ENCODE measurements at regions not wholly inside any gene's neighbourhood (a gene's known extent, or its start where the extent isn't known, plus 50 kb on each side); places are given as distances from the start of the nearest gene placed in this dataset.

- Histone ChIP-seq H2AFZ (replicated peaks) (no peak overlapping the region), H3K9ac (no peak overlapping the region), H3K9me3 (ENCODE audit: low read depth) (no peaks in the 10 kb centered on the region), H4K20me1 (ENCODE audit: low read depth) (no peaks in the 10 kb centered on the region), H3K4me2 (no peak overlapping the region), H3K4me1 (no peaks in the 10 kb centered on the region), H3K36me3 (no peaks in the 10 kb centered on the region), H3K4me3 (no peak overlapping the region), H3K27me3 (no peaks in the 10 kb centered on the region), H3F3A (ENCODE audit: low read depth) (no peaks in the 10 kb centered on the region), H3K27ac (no peak overlapping the region), H3K79me2 (ENCODE audit: low read depth) (no peaks in the 10 kb centered on the region)
- no peak for TF ChIP-seq EZH2 (IDR thresholded peaks at IDR 0.05)
- DNase-seq (ENCODE audit: low spot score) = no peak
- Mint-ChIP-seq H3K4me3 (no peak overlapping the region), H3K27ac (no peak overlapping the region), H3K4me1 (no peaks in the 10 kb centered on the region), H3K36me3 (no peaks in the 10 kb centered on the region), H3K27me3 (ENCODE audit: insufficient read depth, low read depth) (no peaks in the 10 kb centered on the region), H3K9me3 (peaks cover 14% of the 10 kb centered on the region)
Measured at GRCh38 chr5:27267209-27267824, 228.9 kb upstream of the CDH9 start.

- Histone ChIP-seq H3K4me3 (no peak overlapping the region), H3K4me1 (no peaks in the 10 kb centered on the region), H3K9me3 (ENCODE audit: low read depth) (no peaks in the 10 kb centered on the region), H3K36me3 (no peaks in the 10 kb centered on the region), H3F3A (ENCODE audit: low read depth) (no peaks in the 10 kb centered on the region), H3K27ac (no peak overlapping the region), H3K27me3 (no peaks in the 10 kb centered on the region), H3K4me2 (no peak overlapping the region), H3K79me2 (ENCODE audit: low read depth) (no peaks in the 10 kb centered on the region), H3K9ac (no peak overlapping the region), H4K20me1 (ENCODE audit: low read depth) (no peaks in the 10 kb centered on the region), H2AFZ (replicated peaks) (no peak overlapping the region)
- Mint-ChIP-seq H3K4me1 (no peaks in the 10 kb centered on the region), H3K27me3 (ENCODE audit: insufficient read depth, low read depth) (no peaks in the 10 kb centered on the region), H3K36me3 (no peaks in the 10 kb centered on the region), H3K4me3 (no peak overlapping the region), H3K9me3 (peaks cover 14% of the 10 kb centered on the region), H3K27ac (no peak overlapping the region)
- no peak for DNase-seq (ENCODE audit: low spot score)
- no peak for TF ChIP-seq CTCF (IDR thresholded peaks at IDR 0.05)
Measured at GRCh38 chr5:27266184-27266583, 227.8 kb upstream of the CDH9 start.

- no peaks in the 10 kb centered on the region for H3K79me2 ChIP-seq (ENCODE audit: low read depth)
- H3K27ac ChIP-seq = no peak overlapping the region
- H3K9me3 ChIP-seq (ENCODE audit: low read depth) = no peaks in the 10 kb centered on the region
- no peak overlapping the region for H2AFZ ChIP-seq (replicated peaks)
- Mint-ChIP-seq H3K4me1 (no peaks in the 10 kb centered on the region), H3K27me3 (ENCODE audit: insufficient read depth, low read depth) (no peaks in the 10 kb centered on the region), H3K27ac (no peak overlapping the region), H3K4me3 (no peak overlapping the region), H3K36me3 (no peaks in the 10 kb centered on the region), H3K9me3 (no peaks in the 10 kb centered on the region)
- no peaks in the 10 kb centered on the region for H3K36me3 ChIP-seq
- H3K4me3 ChIP-seq = no peak overlapping the region
- no peak overlapping the region for H3K4me2 ChIP-seq
- H3F3A ChIP-seq (ENCODE audit: low read depth) = no peaks in the 10 kb centered on the region
- no peaks in the 10 kb centered on the region for H3K4me1 ChIP-seq
- TF ChIP-seq EZH2phosphoT487 (IDR thresholded peaks at IDR 0.05) (no peak), EZH2 (IDR thresholded peaks at IDR 0.05) (no peak), CTCF (IDR thresholded peaks at IDR 0.05) (no peak)
- no peaks in the 10 kb centered on the region for H4K20me1 ChIP-seq (ENCODE audit: low read depth)
- DNase-seq (ENCODE audit: low spot score) = no peak
- H3K9ac ChIP-seq = no peak overlapping the region
- H3K27me3 ChIP-seq = no peaks in the 10 kb centered on the region
Measured at GRCh38 chr5:27257696-27258095, 219.3 kb upstream of the CDH9 start.

DNA sequence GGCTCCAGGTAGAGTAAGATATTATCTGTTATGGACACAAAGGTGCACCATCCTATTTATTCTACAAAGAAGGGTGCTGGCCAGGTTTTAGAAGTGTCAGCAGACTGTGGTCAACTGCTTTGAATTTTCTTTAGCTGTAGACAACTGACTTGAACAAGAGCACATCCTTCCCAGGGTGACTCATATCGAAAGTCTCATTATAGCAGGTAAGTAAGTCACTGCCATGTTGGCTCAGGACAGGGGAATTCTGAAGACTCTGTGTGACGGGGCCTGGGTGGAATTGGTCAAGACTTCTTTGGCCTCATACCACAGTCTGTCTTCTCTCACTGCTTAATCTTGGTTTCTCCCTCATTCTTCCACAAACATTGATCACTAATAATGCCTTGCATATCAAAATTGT is 214.5 kb upstream of the CDH9 start:
- Mint-ChIP-seq H3K36me3 (no peaks in the 10 kb centered on the region), H3K27ac (no peak overlapping the region), H3K4me3 (no peak overlapping the region), H3K9me3 (no peaks in the 10 kb centered on the region), H3K4me1 (no peaks in the 10 kb centered on the region), H3K27me3 (ENCODE audit: insufficient read depth, low read depth) (no peaks in the 10 kb centered on the region)
- DNase-seq (ENCODE audit: low spot score) = no peak
- Histone ChIP-seq H4K20me1 (ENCODE audit: low read depth) (no peaks in the 10 kb centered on the region), H3K36me3 (no peaks in the 10 kb centered on the region), H3K4me1 (no peaks in the 10 kb centered on the region), H3K4me2 (no peak overlapping the region), H3F3A (ENCODE audit: low read depth) (no peaks in the 10 kb centered on the region), H3K4me3 (no peak overlapping the region), H2AFZ (replicated peaks) (no peak overlapping the region), H3K27ac (no peak overlapping the region), H3K9ac (no peak overlapping the region), H3K79me2 (ENCODE audit: low read depth) (no peaks in the 10 kb centered on the region), H3K9me3 (ENCODE audit: low read depth) (no peaks in the 10 kb centered on the region), H3K27me3 (no peaks in the 10 kb centered on the region)
- TF ChIP-seq EZH2 (IDR thresholded peaks at IDR 0.05) = no peak
- no peak for TF ChIP-seq EZH2phosphoT487 (IDR thresholded peaks at IDR 0.05)
- TF ChIP-seq CTCF (IDR thresholded peaks at IDR 0.05) = no peak
